Esophagus muscularis mucosa (tissue), 4 donors: ENCODE measurements at regions not wholly inside any gene's neighbourhood (a gene's known extent, or its start where the extent isn't known, plus 50 kb on each side); places are given as distances from the start of the nearest gene placed in this dataset.

Experiments used
- EP300 ChIP-seq: sonication (generic); formaldehyde crosslinking; IDR thresholded peaks from one replicate; pipeline ENCODE4 v1.6.1; 2017; ENCODE audit warnings: antibody characterized with exemption
- POLR2A ChIP-seq: fragments of 450-650 bp; IDR thresholded peaks from one replicate; pipeline ENCODE4 v1.6.1; 2017; ENCODE audit warnings: antibody characterized with exemption, moderate library complexity, mild to moderate bottlenecking, low read depth
- POLR2AphosphoS5 ChIP-seq, 2 donors: sonication (generic); formaldehyde crosslinking; IDR thresholded peaks; one replicate each; pipeline ENCODE4 v1.6.1; 2017; ENCODE audit warnings: antibody characterized with exemption in 2 of 2
- TF ChIP-seq, protein P1 (sequence below), 3 experiments: fragments of 200-600 bp in 2 of 3; fragments of 450-650 bp in 1 of 3; sonication (generic) in 2 of 3; IDR thresholded peaks; one replicate each; pipeline ENCODE4 v1.5.1; 2017 to 2019; ENCODE audit warnings: antibody characterized with exemption in 3 of 3, mild to moderate bottlenecking in 2 of 3, moderate library complexity in 1 of 3

DNA sequence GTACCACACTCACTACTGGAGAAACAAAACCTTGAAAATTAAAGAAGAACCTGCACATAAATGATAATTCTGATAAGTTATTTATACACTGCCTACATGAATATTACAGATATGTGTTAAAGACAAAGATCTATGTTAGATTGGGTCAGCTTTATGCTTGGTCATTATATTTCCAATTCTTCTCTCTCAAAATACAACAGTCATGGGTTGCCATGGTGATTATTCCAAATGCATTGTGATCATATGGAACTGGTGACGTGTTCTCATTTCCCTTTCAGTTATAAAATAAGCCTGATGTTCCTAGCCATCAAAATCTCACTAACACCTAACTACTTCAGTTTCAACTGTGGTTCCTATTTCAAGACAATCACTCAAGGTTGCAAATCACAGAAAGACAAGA, 1416.4 kb downstream of the UQCRFS1 start:
- TF ChIP-seq POLR2AphosphoS5 (IDR thresholded peaks at IDR 0.05), result no peak
- TF ChIP-seq, protein P1, sequence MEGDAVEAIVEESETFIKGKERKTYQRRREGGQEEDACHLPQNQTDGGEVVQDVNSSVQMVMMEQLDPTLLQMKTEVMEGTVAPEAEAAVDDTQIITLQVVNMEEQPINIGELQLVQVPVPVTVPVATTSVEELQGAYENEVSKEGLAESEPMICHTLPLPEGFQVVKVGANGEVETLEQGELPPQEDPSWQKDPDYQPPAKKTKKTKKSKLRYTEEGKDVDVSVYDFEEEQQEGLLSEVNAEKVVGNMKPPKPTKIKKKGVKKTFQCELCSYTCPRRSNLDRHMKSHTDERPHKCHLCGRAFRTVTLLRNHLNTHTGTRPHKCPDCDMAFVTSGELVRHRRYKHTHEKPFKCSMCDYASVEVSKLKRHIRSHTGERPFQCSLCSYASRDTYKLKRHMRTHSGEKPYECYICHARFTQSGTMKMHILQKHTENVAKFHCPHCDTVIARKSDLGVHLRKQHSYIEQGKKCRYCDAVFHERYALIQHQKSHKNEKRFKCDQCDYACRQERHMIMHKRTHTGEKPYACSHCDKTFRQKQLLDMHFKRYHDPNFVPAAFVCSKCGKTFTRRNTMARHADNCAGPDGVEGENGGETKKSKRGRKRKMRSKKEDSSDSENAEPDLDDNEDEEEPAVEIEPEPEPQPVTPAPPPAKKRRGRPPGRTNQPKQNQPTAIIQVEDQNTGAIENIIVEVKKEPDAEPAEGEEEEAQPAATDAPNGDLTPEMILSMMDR (IDR thresholded peaks at IDR 0.05), result no peak
- no peak for TF ChIP-seq POLR2A
- no peak for TF ChIP-seq EP300
